IMR-90 (cell line): ENCODE measurements at regions not wholly inside any gene's neighbourhood (a gene's known extent, or its start where the extent isn't known, plus 50 kb on each side); places are given as distances from the start of the nearest gene placed in this dataset.

Experiments used
- ATAC-seq: fragments of 200-7000 bp; cut with Tn5 transposase; 2 replicates; pipeline ENCODE4 v1.9.1; 2020; ENCODE audit warnings: low read depth, mild to moderate bottlenecking, moderate library complexity
- BruUV-seq: library from RNA; stranded (reverse); fragments of 400-500 nt; replicated peaks from 2 replicates; lab custom pipeline; 2021; lab: Mats Ljungman, UMichigan
- CTCF ChIA-PET: fragments of 300-600 bp; formaldehyde crosslinking; extraction: SDS; loops from one replicate; lab custom pipeline; 2021; ENCODE audit warnings: antibody characterized with exemption; lab: Yijun Ruan, JAX
- POLR2A ChIA-PET: fragments of 300-600 bp; sonication (Branson Sonifier 250); formaldehyde crosslinking; loops from one replicate; lab custom pipeline; 2022; ENCODE audit warnings: antibody characterized with exemption; ENCODE audit not compliant: unreplicated experiment; lab: Charles Lee
- DNase-seq: peaks from one replicate; pipeline ENCODE4 v3.0.0; 2013
- H2AFZ ChIP-seq: replicated peaks from 2 replicates; pipeline ENCODE3; 2013; ENCODE audit warnings: low read length, mild to moderate bottlenecking; ENCODE audit not compliant: poor library complexity
- H2AK5ac ChIP-seq: 2 replicates; pipeline ENCODE4 v1.6.1; 2013; ENCODE audit warnings: low read depth, low read length, inconsistent platforms
- H2AK9ac ChIP-seq: replicated peaks from 2 replicates; pipeline ENCODE3; 2013; ENCODE audit warnings: mild to moderate bottlenecking, low read depth, low read length, moderate library complexity; ENCODE audit not compliant: poor library complexity
- H2BK120ac ChIP-seq: 2 replicates; pipeline ENCODE4 v1.6.1; 2013; ENCODE audit warnings: low read depth, low read length, inconsistent platforms
- H2BK15ac ChIP-seq: 3 replicates; pipeline ENCODE4 v1.6.1; 2013; ENCODE audit warnings: low read depth, low read length, inconsistent platforms
- H2BK20ac ChIP-seq: 2 replicates; pipeline ENCODE4 v1.6.1; 2013; ENCODE audit warnings: low read depth, mild to moderate bottlenecking, inconsistent platforms, low read length, moderate library complexity
- H2BK5ac ChIP-seq: 2 replicates; pipeline ENCODE4 v1.6.1; 2013; ENCODE audit warnings: mild to moderate bottlenecking, low read depth, low read length, inconsistent platforms; ENCODE audit not compliant: poor library complexity, severe bottlenecking
- H3K14ac ChIP-seq: replicated peaks from 2 replicates; pipeline ENCODE4 v1.6.1; 2013; ENCODE audit warnings: low read depth, low read length, inconsistent platforms
- H3K18ac ChIP-seq: 2 replicates; pipeline ENCODE4 v1.6.1; 2013; ENCODE audit warnings: low read depth, low read length, control low read depth
- H3K23ac ChIP-seq: 2 replicates; pipeline ENCODE4 v1.6.1; 2013; ENCODE audit warnings: low read depth, low read length, inconsistent platforms
- H3K27ac ChIP-seq: 2 replicates; pipeline ENCODE4 v1.5.1; 2013; ENCODE audit warnings: mild to moderate bottlenecking, control low read depth, low read length; ENCODE audit not compliant: insufficient read depth
- H3K27me3 ChIP-seq: 2 replicates; pipeline ENCODE4 v1.6.1; 2013; ENCODE audit warnings: low read length; ENCODE audit not compliant: control insufficient read depth, insufficient read depth
- H3K36me3 ChIP-seq: 2 replicates; pipeline ENCODE4 v1.6.1; 2013; ENCODE audit warnings: low read length, mixed read lengths; ENCODE audit not compliant: control insufficient read depth, insufficient read depth
- H3K4ac ChIP-seq: 2 replicates; pipeline ENCODE4 v1.6.1; 2013; ENCODE audit warnings: low read depth, low read length, inconsistent platforms
- H3K4me1 ChIP-seq: 2 replicates; pipeline ENCODE4 v1.6.1; 2013; ENCODE audit warnings: low read length, mixed read lengths; ENCODE audit not compliant: control insufficient read depth, insufficient read depth
- H3K4me2 ChIP-seq: 2 replicates; pipeline ENCODE4 v1.6.1; 2013; ENCODE audit warnings: low read depth, mild to moderate bottlenecking, control low read depth, low read length, moderate library complexity
- H3K4me3 ChIP-seq: 2 replicates; pipeline ENCODE4 v1.5.1; 2013; ENCODE audit warnings: low read depth, mild to moderate bottlenecking, control low read depth, low read length, moderate library complexity; ENCODE audit not compliant: insufficient read depth
- H3K56ac ChIP-seq: 2 replicates; pipeline ENCODE4 v1.6.1; 2013; ENCODE audit warnings: low read length, inconsistent platforms; ENCODE audit not compliant: insufficient read depth; ENCODE audit errors: extremely low read depth
- H3K79me1 ChIP-seq, 2 experiments: 2 replicates each; pipeline ENCODE4 v1.6.1; 2013; ENCODE audit warnings: low read length in 2 of 2, inconsistent platforms in 1 of 2, low read depth in 1 of 2
- H3K9ac ChIP-seq: 2 replicates; pipeline ENCODE4 v1.6.1; 2013; ENCODE audit warnings: low read depth, low read length, control low read depth
- H3K9me1 ChIP-seq: 2 replicates; pipeline ENCODE4 v1.6.1; 2013; ENCODE audit warnings: low read length, inconsistent platforms; ENCODE audit not compliant: insufficient read depth
- H3K9me3 ChIP-seq: 2 replicates; pipeline ENCODE4 v1.6.1; 2013; ENCODE audit warnings: low read length; ENCODE audit not compliant: control insufficient read depth, insufficient read depth
- H4K20me1 ChIP-seq: 2 replicates; pipeline ENCODE4 v1.6.1; 2013; ENCODE audit warnings: low read length, inconsistent platforms; ENCODE audit not compliant: insufficient read depth
- H4K5ac ChIP-seq: 2 replicates; pipeline ENCODE4 v1.6.1; 2013; ENCODE audit warnings: mild to moderate bottlenecking, low read depth, low read length, control low read depth
- H4K8ac ChIP-seq, 2 experiments: 2 replicates each; pipeline ENCODE4 v1.6.1; 2013; ENCODE audit warnings: low read depth in 2 of 2, low read length in 2 of 2, control low read depth in 1 of 2, inconsistent platforms in 1 of 2
- H4K91ac ChIP-seq: 2 replicates; pipeline ENCODE4 v1.6.1; 2013; ENCODE audit warnings: low read depth, low read length, inconsistent platforms; ENCODE audit not compliant: insufficient read depth
- BHLHE40 ChIP-seq: fragments of 150-350 bp; IDR thresholded peaks from 2 replicates; pipeline ENCODE4 v1.6.1; 2016; ENCODE audit warnings: mild to moderate bottlenecking, low read depth, low read length
- CEBPB ChIP-seq: IDR thresholded peaks from 2 replicates; pipeline ENCODE4 v1.6.1; 2012; ENCODE audit warnings: low read depth, low read length, improper control_type of control experiment
- CHD1 ChIP-seq: IDR thresholded peaks from 2 replicates; pipeline ENCODE4 v1.6.1; 2012; ENCODE audit warnings: low read depth, low read length, improper control_type of control experiment
- ELK1 ChIP-seq: fragments of 150-350 bp; IDR thresholded peaks from 2 replicates; pipeline ENCODE4 v1.6.1; 2016; ENCODE audit warnings: low read depth, mild to moderate bottlenecking, low read length, moderate library complexity, borderline replicate concordance
- MAFK ChIP-seq: IDR thresholded peaks from 2 replicates; pipeline ENCODE4 v1.6.1; 2012; ENCODE audit warnings: low read depth, low read length, improper control_type of control experiment
- MAZ ChIP-seq: IDR thresholded peaks from 2 replicates; pipeline ENCODE4 v1.6.1; 2012; ENCODE audit warnings: low read depth, mild to moderate bottlenecking, low read length, improper control_type of control experiment, moderate library complexity, borderline replicate concordance
- MXI1 ChIP-seq: IDR thresholded peaks from 2 replicates; pipeline ENCODE4 v1.6.1; 2012; ENCODE audit warnings: low read depth, mild to moderate bottlenecking, low read length, moderate library complexity, borderline replicate concordance
- NFE2L2 ChIP-seq: fragments of 150-350 bp; IDR thresholded peaks from 2 replicates; pipeline ENCODE4 v1.6.1; 2016; ENCODE audit warnings: low read depth, mild to moderate bottlenecking, low read length
- POLR2A ChIP-seq: IDR thresholded peaks from 2 replicates; pipeline ENCODE4 v1.6.1; 2012; ENCODE audit warnings: mild to moderate bottlenecking, low read depth, low read length
- WGBS, 2 experiments: methylation state at CpG; one replicate each; pipeline versions ENCODE4 v1.1.5 to v1.1.7; 2013; ENCODE audit warnings: missing lambda C conversion rate in 2 of 2; ENCODE audit not compliant: insufficient read length in 1 of 2; ENCODE audit errors: extremely low coverage in 2 of 2; 5-methylcytosine and 5-hydroxymethylcytosine counted together
- dilution Hi-C: fragments of 300-500 bp; cut with HindIII; formaldehyde crosslinking; loops from one replicate; pipeline ENCODE4 v1.14.3; 2018; ENCODE audit warnings: low sequenced_read_pairs; ENCODE audit not compliant: unreplicated experiment
- in situ Hi-C: fragments of 300-500 bp; cut with MboI; formaldehyde crosslinking; loops from 3 replicates; pipeline ENCODE4 v1.14.3; 2019; ENCODE audit warnings: low sequenced_read_pairs, inconsistent platforms, mixed read lengths
- intact Hi-C: fragments of 100-400 bp; cut with micrococcal nuclease; formaldehyde crosslinking; loops from 2 replicates; pipeline ENCODE4 v1.10.0; 2022

GRCh38 chr15:95556866-95557225 is 773.7 kb upstream of the NR2F2 start:
- H3K9me1 ChIP-seq: peaks cover 3% of the 10 kb centered on the region; the same call in 1 of the 2 replicates
- no peaks in the 10 kb centered on the region for H3K9me3 ChIP-seq
- peak overlapping the region; percentile 76 for H2AK9ac ChIP-seq
- in situ Hi-C loops (loop anchor here (25.0 kb wide), 1 partner anchor 780 kb away; the partner anchor contains the start of gene NR2F2), intact Hi-C loops (loop anchor here (5.0 to 10.0 kb wide), 3 partner anchors 302 to 770 kb away; no protein-coding TSS in a partner anchor), dilution Hi-C loops (no loop called here)
- H3K14ac ChIP-seq: peak overlapping the region; percentile 92
- POLR2A ChIA-PET: no interaction called here
- DNase-seq: no peak
- TF ChIP-seq CEBPB (no peak), CHD1 (no peak), MAFK (no peak), NFE2L2 (no peak), MAZ (no peak), ELK1 (no peak), POLR2A (no peak), MXI1 (no peak), BHLHE40 (no peak)
- peak overlapping the region; percentile 93 for H4K5ac ChIP-seq
- peak overlapping the region; percentile 70 for H3K18ac ChIP-seq
- no peak overlapping the region for H3K4me2 ChIP-seq
- H3K27me3 ChIP-seq: no peaks in the 10 kb centered on the region
- no peak overlapping the region for H3K4me3 ChIP-seq
- ATAC-seq: no peak
- H4K20me1 ChIP-seq: no peaks in the 10 kb centered on the region
- no peak overlapping the region for H3K56ac ChIP-seq
- no peaks in the 10 kb centered on the region for H3K36me3 ChIP-seq
- CTCF ChIA-PET: no interaction called here
- H3K9ac ChIP-seq: no peak overlapping the region
- peak overlapping the region; percentile 70 for H3K27ac ChIP-seq
- peaks cover 13% of the 10 kb centered on the region for H3K4me1 ChIP-seq
- peak overlapping the region; percentile 88 for H2BK5ac ChIP-seq
- peak overlapping the region; percentile 98 for H2BK20ac ChIP-seq
- peak overlapping the region; percentile 92 for H2AK5ac ChIP-seq
- H2BK15ac ChIP-seq: peak overlapping the region; percentile 81; the same call in 2 of the 3 replicates
- peak overlapping the region; percentile 82 for H3K4ac ChIP-seq
- H2BK120ac ChIP-seq: peak overlapping the region; percentile 98
- peak overlapping the region; percentile 69; the same call in 1 of the 2 replicates for H3K23ac ChIP-seq
- H4K91ac ChIP-seq: peak overlapping the region; percentile 90
- peak overlapping the region; percentile 52 for H2AFZ ChIP-seq
- no CpG with 5 or more reads among the region's 6 CpGs for WGBS, 2 experiments
- H4K8ac ChIP-seq: peak overlapping the region; percentile 53 to 92
- no peaks in the 10 kb centered on the region for H3K79me1 ChIP-seq
- BruUV-seq: no TSS peak
